ENCODE measurements at regions not wholly inside any gene's neighbourhood (a gene's known extent, or its start where the extent isn't known, plus 50 kb on each side); places are given as distances from the start of the nearest gene placed in this dataset.
A peak's percentile ranks its signal among the peaks of the same experiment; 100 is the strongest.

- POLR2A ChIA-PET, result no interaction called here
- no peaks in the 10 kb centered on the region for H3K4me1 ChIP-seq
- DNase-seq (ENCODE audit: low read depth in 1 of 2, low spot score in 1 of 2) (no peak), ATAC-seq (no peak), FAIRE-seq (no peak)
- H3K4me3 ChIP-seq, result no peak overlapping the region
- H3K27ac ChIP-seq, result no peak overlapping the region
- TF ChIP-seq PHF8 (IDR thresholded peaks at IDR 0.05; ENCODE audit: borderline replicate concordance, low read depth), result no peak
- no peak for TF ChIP-seq FOXS1 (CRISPR knock-in tag; IDR thresholded peaks at IDR 0.05)
- no peak for TF ChIP-seq FOSL2 (IDR thresholded peaks at IDR 0.05)
- no peak for TF ChIP-seq FOSL2 (CRISPR knock-in tag; IDR thresholded peaks at IDR 0.05)
- TF ChIP-seq, protein P1, sequence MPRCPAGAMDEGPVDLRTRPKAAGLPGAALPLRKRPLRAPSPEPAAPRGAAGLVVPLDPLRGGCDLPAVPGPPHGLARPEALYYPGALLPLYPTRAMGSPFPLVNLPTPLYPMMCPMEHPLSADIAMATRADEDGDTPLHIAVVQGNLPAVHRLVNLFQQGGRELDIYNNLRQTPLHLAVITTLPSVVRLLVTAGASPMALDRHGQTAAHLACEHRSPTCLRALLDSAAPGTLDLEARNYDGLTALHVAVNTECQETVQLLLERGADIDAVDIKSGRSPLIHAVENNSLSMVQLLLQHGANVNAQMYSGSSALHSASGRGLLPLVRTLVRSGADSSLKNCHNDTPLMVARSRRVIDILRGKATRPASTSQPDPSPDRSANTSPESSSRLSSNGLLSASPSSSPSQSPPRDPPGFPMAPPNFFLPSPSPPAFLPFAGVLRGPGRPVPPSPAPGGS (IDR thresholded peaks at IDR 0.05), result no peak
- TF ChIP-seq MYC (IDR thresholded peaks at IDR 0.05; ENCODE audit: borderline replicate concordance, low read length), result no peak
- no peak for TF ChIP-seq NR3C1 (IDR thresholded peaks at IDR 0.05)
- TF ChIP-seq KDM5A (IDR thresholded peaks at IDR 0.05), result no peak
- TF ChIP-seq RARB (CRISPR knock-in tag; IDR thresholded peaks at IDR 0.05), result no peak
- no peak for TF ChIP-seq HOXA7 (CRISPR knock-in tag; IDR thresholded peaks at IDR 0.05)
- no peak for TF ChIP-seq JUNB (IDR thresholded peaks at IDR 0.05)
- TF ChIP-seq HMGXB4 (CRISPR knock-in tag; IDR thresholded peaks at IDR 0.05; ENCODE audit: borderline replicate concordance), result no peak
- no peak for TF ChIP-seq USF2 (IDR thresholded peaks at IDR 0.05)
- no peak for TF ChIP-seq CHD4 (IDR thresholded peaks at IDR 0.05; ENCODE audit: borderline replicate concordance)
- TF ChIP-seq ZNF302 (CRISPR knock-in tag; IDR thresholded peaks at IDR 0.05), result no peak
- no peak for TF ChIP-seq TP53 (CRISPR knock-in tag; IDR thresholded peaks at IDR 0.05)
- no peak for TF ChIP-seq HDAC2 (IDR thresholded peaks at IDR 0.05)
- TF ChIP-seq ZSCAN20 (CRISPR knock-in tag; IDR thresholded peaks at IDR 0.05), result no peak
- no peak for TF ChIP-seq FOSB (CRISPR knock-in tag; IDR thresholded peaks at IDR 0.05)
- no peak for TF ChIP-seq EHF (CRISPR knock-in tag; IDR thresholded peaks at IDR 0.05)
- TF ChIP-seq CHD2 (IDR thresholded peaks at IDR 0.05; ENCODE audit: low read length, partially characterized antibody), result no peak
- H3K4me2 ChIP-seq, result no peak overlapping the region
- 48% methylated on average over 4 of the region's 4 CpGs for WGBS (ENCODE audit: missing lambda C conversion rate)
- CTCF ChIA-PET, result no interaction called here
- no peaks in the 10 kb centered on the region for H3K9me3 ChIP-seq
Measured at GRCh38 chr1:194167956-194168640, 981.7 kb upstream of the B3GALT2 start.

DNA sequence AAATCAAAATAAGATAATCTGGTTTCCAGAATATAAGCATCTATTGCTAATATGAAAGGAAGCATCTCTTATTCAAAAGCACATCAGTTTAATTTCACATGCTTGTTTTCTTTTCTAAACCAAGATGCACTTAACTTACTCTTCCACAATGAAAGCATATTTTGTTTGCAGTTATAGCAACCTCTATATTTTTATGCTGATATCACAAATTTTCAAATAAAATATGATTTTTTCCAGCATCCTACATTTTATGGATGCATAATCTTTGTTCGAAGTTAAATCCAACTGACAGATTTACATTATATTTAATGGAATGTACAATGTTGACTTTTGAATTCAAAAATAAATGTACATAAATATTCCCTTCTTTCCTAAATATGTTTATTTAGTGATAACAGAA is 978.3 kb upstream of the B3GALT2 start:
- no peak overlapping the region for H3K4me3 ChIP-seq
- TF ChIP-seq, protein P2, sequence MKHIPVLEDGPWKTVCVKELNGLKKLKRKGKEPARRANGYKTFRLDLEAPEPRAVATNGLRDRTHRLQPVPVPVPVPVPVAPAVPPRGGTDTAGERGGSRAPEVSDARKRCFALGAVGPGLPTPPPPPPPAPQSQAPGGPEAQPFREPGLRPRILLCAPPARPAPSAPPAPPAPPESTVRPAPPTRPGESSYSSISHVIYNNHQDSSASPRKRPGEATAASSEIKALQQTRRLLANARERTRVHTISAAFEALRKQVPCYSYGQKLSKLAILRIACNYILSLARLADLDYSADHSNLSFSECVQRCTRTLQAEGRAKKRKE (CRISPR knock-in tag; IDR thresholded peaks at IDR 0.05; ENCODE audit: low read depth), result no peak
- TF ChIP-seq GATA3 (IDR thresholded peaks at IDR 0.05; ENCODE audit: borderline replicate concordance), result no peak
- TF ChIP-seq MAFK (IDR thresholded peaks at IDR 0.05; ENCODE audit: partially characterized antibody), result peak; percentile 86
- TF ChIP-seq HEYL (CRISPR knock-in tag; IDR thresholded peaks at IDR 0.05), result no peak
- no peak overlapping the region for H3K27ac ChIP-seq
- CTCF ChIA-PET, result no interaction called here
- ATAC-seq (no peak), DNase-seq (ENCODE audit: low read depth in 1 of 2, low spot score in 1 of 2) (no peak), FAIRE-seq (no peak)
- H3K4me1 ChIP-seq, result no peaks in the 10 kb centered on the region
- no peak overlapping the region for H3K4me2 ChIP-seq
- POLR2A ChIA-PET, result no interaction called here
- H3K9me3 ChIP-seq, result no peaks in the 10 kb centered on the region
- WGBS (ENCODE audit: missing lambda C conversion rate), result 63% methylated on average over 1 of the region's 1 CpG

All from A549 (cell line).